ENCODE measurements at regions not wholly inside any gene's neighbourhood (a gene's known extent, or its start where the extent isn't known, plus 50 kb on each side); places are given as distances from the start of the nearest gene placed in this dataset.

GRCh38 chr19:30309905-30310601 lies 62.1 kb upstream of the ZNF536 start:
- Histone ChIP-seq H3K27ac (no peak overlapping the region), H3K36me3 (replicated peaks in 1 of 2; ENCODE audit: insufficient read depth in 1 of 2, low read depth in 2 of 2) (no peaks in the 10 kb centered on the region), H3K9me3 (no peaks in the 10 kb centered on the region), H3K27me3 (peaks cover 0 to 6% of the 10 kb centered on the region in 2 donors), H3K4me1 (no peaks in the 10 kb centered on the region), H3K4me3 (no peak overlapping the region)
- DNase-seq: no peak
- 61 to 64% methylated on average over 14 of the region's 14 CpGs for WGBS, 2 donors
- ATAC-seq: no peak
- TF ChIP-seq, protein P1, sequence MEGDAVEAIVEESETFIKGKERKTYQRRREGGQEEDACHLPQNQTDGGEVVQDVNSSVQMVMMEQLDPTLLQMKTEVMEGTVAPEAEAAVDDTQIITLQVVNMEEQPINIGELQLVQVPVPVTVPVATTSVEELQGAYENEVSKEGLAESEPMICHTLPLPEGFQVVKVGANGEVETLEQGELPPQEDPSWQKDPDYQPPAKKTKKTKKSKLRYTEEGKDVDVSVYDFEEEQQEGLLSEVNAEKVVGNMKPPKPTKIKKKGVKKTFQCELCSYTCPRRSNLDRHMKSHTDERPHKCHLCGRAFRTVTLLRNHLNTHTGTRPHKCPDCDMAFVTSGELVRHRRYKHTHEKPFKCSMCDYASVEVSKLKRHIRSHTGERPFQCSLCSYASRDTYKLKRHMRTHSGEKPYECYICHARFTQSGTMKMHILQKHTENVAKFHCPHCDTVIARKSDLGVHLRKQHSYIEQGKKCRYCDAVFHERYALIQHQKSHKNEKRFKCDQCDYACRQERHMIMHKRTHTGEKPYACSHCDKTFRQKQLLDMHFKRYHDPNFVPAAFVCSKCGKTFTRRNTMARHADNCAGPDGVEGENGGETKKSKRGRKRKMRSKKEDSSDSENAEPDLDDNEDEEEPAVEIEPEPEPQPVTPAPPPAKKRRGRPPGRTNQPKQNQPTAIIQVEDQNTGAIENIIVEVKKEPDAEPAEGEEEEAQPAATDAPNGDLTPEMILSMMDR (IDR thresholded peaks at IDR 0.05): no peak
- TF ChIP-seq POLR2A (IDR thresholded peaks at IDR 0.05): no peak
- intact Hi-C loops (cut with DNase I): no loop called here

DNA sequence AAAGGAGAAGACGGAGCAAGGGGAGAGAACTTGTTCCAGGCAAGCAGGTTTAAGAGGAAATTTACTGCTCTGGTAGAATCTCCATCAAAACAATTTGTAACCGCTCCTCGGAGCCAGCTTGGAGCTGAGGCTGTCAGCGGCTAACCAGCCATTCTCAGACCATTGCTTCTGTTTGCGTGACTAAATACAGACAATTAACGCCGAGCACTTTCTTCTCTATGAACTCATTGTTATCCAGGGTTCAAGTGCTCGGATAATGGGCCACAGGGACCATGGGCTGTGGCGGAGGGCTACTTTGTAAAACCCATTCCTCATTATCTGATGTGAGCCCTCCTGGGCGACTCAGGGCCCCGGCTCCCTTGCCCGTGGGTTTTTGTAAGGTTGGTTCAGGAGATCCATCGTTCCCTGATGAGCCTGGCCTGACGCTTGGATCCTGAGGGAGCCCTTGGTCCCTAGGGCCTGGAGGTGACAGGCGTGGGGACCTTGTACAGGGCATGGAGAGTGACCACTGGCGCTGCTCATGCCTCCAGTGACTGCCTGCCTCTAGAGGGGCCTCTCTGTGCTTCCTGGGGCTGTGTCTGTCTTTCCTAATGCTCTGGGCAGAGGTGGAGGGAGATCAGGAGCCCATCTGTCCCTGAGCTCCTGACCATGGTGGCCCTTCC lies 61.5 kb upstream of the ZNF536 start:
- no peak for TF ChIP-seq POLR2A (IDR thresholded peaks at IDR 0.05)
- TF ChIP-seq, protein P1 (IDR thresholded peaks at IDR 0.05): no peak
- no peak for DNase-seq
- Histone ChIP-seq H3K36me3 (replicated peaks in 1 of 2; ENCODE audit: insufficient read depth in 1 of 2, low read depth in 2 of 2) (no peaks in the 10 kb centered on the region), H3K4me3 (no peak overlapping the region), H3K27ac (no peak overlapping the region), H3K27me3 (peaks cover 0 to 6% of the 10 kb centered on the region in 2 donors), H3K9me3 (no peaks in the 10 kb centered on the region), H3K4me1 (no peaks in the 10 kb centered on the region)
- intact Hi-C loops (cut with DNase I): no loop called here
- ATAC-seq: no peak
- WGBS, 2 donors: 69 to 82% methylated on average over 9 to 16 of the region's 16 CpGs

GRCh38 chr19:30311911-30312310 lies 60.3 kb upstream of the ZNF536 start:
- intact Hi-C loops (cut with DNase I): no loop called here
- 83% methylated on average over 7 of the region's 7 CpGs for WGBS, 2 donors
- Histone ChIP-seq H3K36me3 (replicated peaks in 1 of 2; ENCODE audit: insufficient read depth in 1 of 2, low read depth in 2 of 2) (no peaks in the 10 kb centered on the region), H3K27ac (no peak overlapping the region), H3K4me1 (no peaks in the 10 kb centered on the region), H3K9me3 (no peaks in the 10 kb centered on the region), H3K27me3 (peaks cover 0 to 6% of the 10 kb centered on the region in 2 donors), H3K4me3 (no peak overlapping the region)
- DNase-seq: no peak
- no peak for TF ChIP-seq POLR2A (IDR thresholded peaks at IDR 0.05)
- TF ChIP-seq, protein P1 (IDR thresholded peaks at IDR 0.05): no peak
- ATAC-seq: no peak

GRCh38 chr19:30312582-30313352 lies 59.4 kb upstream of the ZNF536 start:
- no peak overlapping the region for H3K4me3 ChIP-seq
- DNase-seq (no peak), ATAC-seq (no peak)
- H3K27ac ChIP-seq: no peak overlapping the region
- intact Hi-C loops (cut with DNase I): no loop called here
- H3K27me3 ChIP-seq: peaks cover 0 to 6% of the 10 kb centered on the region in 2 donors
- H3K9me3 ChIP-seq: no peaks in the 10 kb centered on the region
- TF ChIP-seq POLR2A (IDR thresholded peaks at IDR 0.05): no peak
- TF ChIP-seq, protein P1 (IDR thresholded peaks at IDR 0.05): no peak
- no peaks in the 10 kb centered on the region for H3K4me1 ChIP-seq
- H3K36me3 ChIP-seq (replicated peaks in 1 of 2; ENCODE audit: insufficient read depth in 1 of 2, low read depth in 2 of 2): no peaks in the 10 kb centered on the region
- WGBS, 2 donors: 69 to 82% methylated on average over 14 of the region's 14 CpGs

Data from body of pancreas (tissue), 4 donors.